MM.1S (cell line): ENCODE measurements at regions not wholly inside any gene's neighbourhood (a gene's known extent, or its start where the extent isn't known, plus 50 kb on each side); places are given as distances from the start of the nearest gene placed in this dataset.

Experiments
- DNase-seq: peaks from one replicate; pipeline ENCODE4 v3.0.0-alpha.2; 2015
- H2AFZ ChIP-seq: fragments of 300-600 bp; sonication (generic); 2 replicates; pipeline ENCODE4 v1.6.0; 2016; ENCODE audit warnings: antibody characterized with exemption, low read length
- H3F3A ChIP-seq: fragments of 300-600 bp; sonication (generic); 2 replicates; pipeline ENCODE4 v1.6.1; 2016; ENCODE audit warnings: mild to moderate bottlenecking, antibody characterized with exemption, low read length, moderate library complexity, mixed read lengths; ENCODE audit not compliant: insufficient read depth
- H3K27ac ChIP-seq: fragments of 300-600 bp; sonication (generic); 2 replicates; pipeline ENCODE4 v1.5.1; 2016; ENCODE audit warnings: mild to moderate bottlenecking, low read length
- H3K27me3 ChIP-seq: fragments of 300-600 bp; sonication (generic); replicated peaks from 2 replicates; pipeline ENCODE4 v1.6.0; 2016; ENCODE audit warnings: low read length; ENCODE audit not compliant: insufficient read depth
- H3K36me3 ChIP-seq: fragments of 300-600 bp; sonication (generic); replicated peaks from 2 replicates; pipeline ENCODE4 v1.6.1; 2016; ENCODE audit warnings: mild to moderate bottlenecking, low read length, mixed read lengths; ENCODE audit not compliant: insufficient read depth
- H3K4me1 ChIP-seq: fragments of 300-600 bp; sonication (generic); 2 replicates; pipeline ENCODE4 v1.6.1; 2016; ENCODE audit warnings: low read length, mixed read lengths
- H3K4me2 ChIP-seq: fragments of 300-600 bp; sonication (generic); 2 replicates; pipeline ENCODE4 v1.6.0; 2016; ENCODE audit warnings: low read depth, low read length
- H3K4me3 ChIP-seq: fragments of 300-600 bp; sonication (generic); 2 replicates; pipeline ENCODE4 v1.5.1; 2016; ENCODE audit warnings: low read length, mixed read lengths
- H3K79me2 ChIP-seq: fragments of 300-600 bp; sonication (generic); 2 replicates; pipeline ENCODE4 v1.6.1; 2016; ENCODE audit warnings: mixed run types, low read length, mixed read lengths
- H3K9ac ChIP-seq: fragments of 300-600 bp; sonication (generic); 2 replicates; pipeline ENCODE4 v1.6.1; 2016; ENCODE audit warnings: low read length, mixed read lengths
- H3K9me2 ChIP-seq: fragments of 300-600 bp; sonication (generic); replicated peaks from 2 replicates; pipeline ENCODE4 v1.6.1; 2016; ENCODE audit warnings: mild to moderate bottlenecking, low read length, mixed read lengths; ENCODE audit not compliant: insufficient read depth
- H3K9me3 ChIP-seq: fragments of 300-600 bp; sonication (generic); replicated peaks from 2 replicates; pipeline ENCODE4 v1.6.1; 2016; ENCODE audit warnings: mild to moderate bottlenecking, low read length, mixed read lengths; ENCODE audit not compliant: insufficient read depth
- H4K20me1 ChIP-seq: fragments of 300-600 bp; sonication (generic); 2 replicates; pipeline ENCODE4 v1.6.1; 2016; ENCODE audit warnings: mild to moderate bottlenecking, low read length, moderate library complexity, mixed read lengths; ENCODE audit not compliant: insufficient read depth
- EZH2 ChIP-seq: fragments of 300-600 bp; sonication (generic); optimal IDR thresholded peaks from 2 replicates; pipeline ENCODE3; 2017; ENCODE audit warnings: low read depth, mild to moderate bottlenecking, antibody characterized with exemption, low read length, mixed read lengths
- EZH2phosphoT487 ChIP-seq: fragments of 300-600 bp; sonication (generic); IDR thresholded peaks from 2 replicates; pipeline ENCODE4 v1.6.1; 2018; ENCODE audit warnings: antibody characterized with exemption, low read length
- TF ChIP-seq, protein P1 (sequence below): fragments of 300-600 bp; sonication (generic); IDR thresholded peaks from 2 replicates; pipeline ENCODE4 v1.5.1; 2016; ENCODE audit warnings: antibody characterized with exemption, low read length, mixed read lengths

DNA sequence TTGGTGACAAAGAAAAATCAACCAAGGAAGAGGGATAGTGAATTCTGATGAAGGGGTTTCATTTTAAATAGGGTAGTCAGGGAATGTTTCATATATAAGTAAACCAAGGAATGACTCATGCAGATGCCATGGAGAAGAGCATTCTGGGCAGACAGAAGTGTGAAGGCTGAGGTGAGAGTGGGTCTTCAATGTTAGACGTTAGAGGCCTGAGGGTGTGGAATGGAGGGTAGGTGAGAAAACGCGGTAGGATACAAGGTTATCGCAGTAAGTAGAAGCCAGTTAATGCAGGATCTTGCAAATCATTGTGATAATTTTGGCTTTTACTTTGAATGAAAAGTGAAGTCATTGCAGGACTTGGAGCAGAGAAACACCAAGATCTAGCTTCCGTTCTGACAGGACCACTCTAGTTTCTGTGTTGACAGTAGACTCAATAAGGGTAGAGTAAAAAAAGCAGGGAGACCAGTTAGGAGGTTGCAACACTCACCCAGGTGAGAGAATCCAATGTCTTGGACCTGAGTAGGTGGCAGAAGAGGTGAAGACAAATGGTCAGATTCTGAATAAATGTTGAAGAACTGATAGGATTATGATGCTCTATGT is 225.2 kb upstream of the TMTC4 start:
- Histone ChIP-seq H2AFZ (no peak overlapping the region), H3F3A (no peaks in the 10 kb centered on the region), H3K9me2 (no peaks in the 10 kb centered on the region), H3K9ac (no peak overlapping the region), H3K79me2 (no peaks in the 10 kb centered on the region), H3K4me1 (no peaks in the 10 kb centered on the region), H3K27me3 (no peaks in the 10 kb centered on the region), H3K4me2 (no peak overlapping the region), H4K20me1 (no peaks in the 10 kb centered on the region), H3K4me3 (no peak overlapping the region), H3K9me3 (no peaks in the 10 kb centered on the region), H3K36me3 (no peaks in the 10 kb centered on the region), H3K27ac (no peak overlapping the region)
- DNase-seq = no peak
- TF ChIP-seq, protein P1, sequence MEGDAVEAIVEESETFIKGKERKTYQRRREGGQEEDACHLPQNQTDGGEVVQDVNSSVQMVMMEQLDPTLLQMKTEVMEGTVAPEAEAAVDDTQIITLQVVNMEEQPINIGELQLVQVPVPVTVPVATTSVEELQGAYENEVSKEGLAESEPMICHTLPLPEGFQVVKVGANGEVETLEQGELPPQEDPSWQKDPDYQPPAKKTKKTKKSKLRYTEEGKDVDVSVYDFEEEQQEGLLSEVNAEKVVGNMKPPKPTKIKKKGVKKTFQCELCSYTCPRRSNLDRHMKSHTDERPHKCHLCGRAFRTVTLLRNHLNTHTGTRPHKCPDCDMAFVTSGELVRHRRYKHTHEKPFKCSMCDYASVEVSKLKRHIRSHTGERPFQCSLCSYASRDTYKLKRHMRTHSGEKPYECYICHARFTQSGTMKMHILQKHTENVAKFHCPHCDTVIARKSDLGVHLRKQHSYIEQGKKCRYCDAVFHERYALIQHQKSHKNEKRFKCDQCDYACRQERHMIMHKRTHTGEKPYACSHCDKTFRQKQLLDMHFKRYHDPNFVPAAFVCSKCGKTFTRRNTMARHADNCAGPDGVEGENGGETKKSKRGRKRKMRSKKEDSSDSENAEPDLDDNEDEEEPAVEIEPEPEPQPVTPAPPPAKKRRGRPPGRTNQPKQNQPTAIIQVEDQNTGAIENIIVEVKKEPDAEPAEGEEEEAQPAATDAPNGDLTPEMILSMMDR = no peak
- TF ChIP-seq EZH2phosphoT487 = no peak
- no peak for TF ChIP-seq EZH2

DNA sequence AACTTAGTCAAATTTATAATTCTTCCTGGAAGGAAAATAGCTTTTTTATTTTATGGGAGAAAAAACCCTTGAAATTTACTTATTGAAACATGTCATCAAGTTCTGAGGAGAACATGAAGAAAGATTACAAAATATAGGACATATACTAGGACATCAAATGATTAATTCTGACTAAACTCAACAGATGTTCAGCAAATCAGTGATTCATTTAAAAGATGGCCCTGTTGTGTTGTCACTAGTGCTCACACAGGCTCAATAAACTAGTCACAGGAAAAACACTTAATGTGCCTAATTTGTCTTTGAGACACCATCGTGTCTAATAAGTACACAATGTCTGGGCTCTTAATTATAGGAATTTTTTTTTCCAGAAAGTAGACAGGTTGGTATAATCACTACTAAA is 223.8 kb upstream of the TMTC4 start:
- TF ChIP-seq, protein P1 = no peak
- TF ChIP-seq EZH2 (no peak), EZH2phosphoT487 (no peak)
- no peak overlapping the region for H3K4me2 ChIP-seq

DNA sequence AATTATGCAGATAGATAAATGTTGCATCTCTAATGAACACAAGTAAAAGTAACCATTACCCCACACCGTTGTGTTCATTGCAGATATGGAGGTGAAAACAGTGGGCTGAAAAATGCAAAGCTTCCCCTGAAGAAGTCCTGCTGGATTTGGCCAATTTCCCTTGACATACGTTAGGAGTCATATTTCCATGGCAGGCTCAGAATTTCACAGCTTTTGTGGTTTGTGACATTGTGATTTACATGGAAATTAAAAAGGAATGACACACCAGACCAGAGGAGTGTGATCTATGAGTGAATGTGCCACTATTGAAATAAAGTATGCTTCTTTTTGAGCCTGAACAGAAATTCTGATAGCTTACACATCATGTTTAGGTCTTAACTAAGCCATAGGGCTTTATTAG is 221.1 kb upstream of the TMTC4 start:
- TF ChIP-seq EZH2 = no peak
- TF ChIP-seq, protein P1 = no peak
- TF ChIP-seq EZH2phosphoT487 = no peak
- Histone ChIP-seq H3K9me3 (no peaks in the 10 kb centered on the region), H3K36me3 (no peaks in the 10 kb centered on the region)

More for the DNA sequence above, 223.8 kb upstream of the TMTC4 start:
- Histone ChIP-seq H3F3A (no peaks in the 10 kb centered on the region), H3K9ac (no peak overlapping the region), H3K79me2 (no peaks in the 10 kb centered on the region), H3K27ac (no peak overlapping the region), H3K9me2 (no peaks in the 10 kb centered on the region), H3K36me3 (no peaks in the 10 kb centered on the region), H3K27me3 (no peaks in the 10 kb centered on the region), H3K9me3 (no peaks in the 10 kb centered on the region), H3K4me3 (no peak overlapping the region), H2AFZ (no peak overlapping the region), H3K4me1 (no peaks in the 10 kb centered on the region), H4K20me1 (no peaks in the 10 kb centered on the region)
- DNase-seq = no peak

More for the DNA sequence above, 221.1 kb upstream of the TMTC4 start:
- H3K9ac ChIP-seq = no peak overlapping the region
- no peaks in the 10 kb centered on the region for H3K4me1 ChIP-seq
- H3K9me2 ChIP-seq = no peaks in the 10 kb centered on the region
- no peak for DNase-seq
- H2AFZ ChIP-seq = no peak overlapping the region
- H3K27me3 ChIP-seq = no peaks in the 10 kb centered on the region
- H3F3A ChIP-seq = no peaks in the 10 kb centered on the region
- no peaks in the 10 kb centered on the region for H3K79me2 ChIP-seq
- H4K20me1 ChIP-seq = no peaks in the 10 kb centered on the region
- H3K27ac ChIP-seq = no peak overlapping the region
- no peak overlapping the region for H3K4me2 ChIP-seq
- no peak overlapping the region for H3K4me3 ChIP-seq
